T-helper 1 cell (primary cell): ENCODE measurements at regions not wholly inside any gene's neighbourhood (a gene's known extent, or its start where the extent isn't known, plus 50 kb on each side); places are given as distances from the start of the nearest gene placed in this dataset.
"Not testable (repeated sequence)": the region's sequence is repeated elsewhere in the genome, so short reads cannot be mapped to it uniquely, and the experiment has no call there.

Source experiments
- DNase-seq, 5 donors: peaks; one replicate each; pipeline ENCODE4 v3.0.0-alpha.2; 2012 to 2020

DNA sequence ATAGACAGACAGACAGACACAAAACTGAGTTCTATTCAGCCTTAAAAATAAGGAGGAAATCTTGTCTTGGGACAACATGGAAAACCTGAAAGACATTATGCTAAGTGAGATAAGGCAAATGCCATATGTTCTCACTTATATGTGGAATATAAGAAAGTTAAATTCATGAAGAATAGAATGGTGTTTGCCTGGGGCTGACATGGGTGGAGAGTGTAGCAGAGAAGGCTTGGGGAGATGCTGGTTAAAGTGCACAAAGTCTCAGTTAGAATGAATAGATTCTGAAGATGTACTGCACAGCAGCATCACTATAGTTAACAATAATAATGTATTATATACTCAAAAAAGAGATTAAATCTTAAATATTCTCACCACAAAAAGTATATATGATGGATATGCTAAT lies 355.5 kb downstream of the LRRIQ3 start:
- no peak for DNase-seq

GRCh38 chr1:73839922-73840321 lies 358.1 kb downstream of the LRRIQ3 start:
- DNase-seq, result no peak

DNA sequence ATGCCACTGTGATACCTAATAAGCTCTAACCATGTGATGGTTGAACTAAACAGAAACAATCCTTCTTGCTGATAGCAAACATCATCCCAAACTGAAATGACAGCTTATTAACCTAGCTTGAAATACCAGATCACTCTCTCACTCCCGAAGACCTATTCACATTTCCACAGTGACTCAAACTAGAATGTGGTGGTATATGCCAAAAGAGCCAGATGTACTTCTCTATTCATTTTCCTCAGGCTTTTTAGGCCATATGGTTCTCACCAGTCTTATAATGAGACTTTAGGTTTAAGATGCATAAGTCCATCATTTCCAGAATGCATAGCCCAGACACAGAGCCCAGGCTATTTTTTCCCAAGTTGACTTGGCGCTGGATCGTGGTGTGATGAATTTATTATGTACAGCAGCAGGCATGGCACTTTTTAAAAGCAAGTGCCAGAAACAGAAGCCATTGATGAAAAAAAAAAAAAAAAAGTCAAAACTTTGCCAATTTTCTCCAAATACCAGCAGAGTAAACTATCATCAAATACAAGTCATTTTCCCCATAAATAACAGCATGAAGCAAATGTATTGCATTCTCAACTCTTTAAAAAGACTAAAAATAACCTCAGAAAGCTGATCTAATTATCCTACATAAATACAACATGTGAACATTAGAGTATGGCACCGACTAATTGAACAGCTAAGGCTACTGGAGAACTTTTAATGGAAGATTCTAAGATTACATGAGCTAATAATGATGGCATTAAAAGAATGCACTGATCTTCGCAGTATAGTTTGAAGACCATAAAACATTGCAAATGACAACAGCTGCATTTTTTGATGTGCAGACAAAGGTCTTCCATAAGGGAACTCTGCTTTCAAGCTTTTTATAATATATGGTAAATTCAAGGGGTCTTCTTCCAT lies 365.4 kb downstream of the LRRIQ3 start:
- DNase-seq, result no peak

GRCh38 chr1:73827283-73827682 lies 370.7 kb downstream of the LRRIQ3 start:
- not testable (repeated sequence) for DNase-seq

- DNase-seq, result no peak
Observed at GRCh38 chr1:73824065-73824464, 373.9 kb downstream of the LRRIQ3 start.

DNA sequence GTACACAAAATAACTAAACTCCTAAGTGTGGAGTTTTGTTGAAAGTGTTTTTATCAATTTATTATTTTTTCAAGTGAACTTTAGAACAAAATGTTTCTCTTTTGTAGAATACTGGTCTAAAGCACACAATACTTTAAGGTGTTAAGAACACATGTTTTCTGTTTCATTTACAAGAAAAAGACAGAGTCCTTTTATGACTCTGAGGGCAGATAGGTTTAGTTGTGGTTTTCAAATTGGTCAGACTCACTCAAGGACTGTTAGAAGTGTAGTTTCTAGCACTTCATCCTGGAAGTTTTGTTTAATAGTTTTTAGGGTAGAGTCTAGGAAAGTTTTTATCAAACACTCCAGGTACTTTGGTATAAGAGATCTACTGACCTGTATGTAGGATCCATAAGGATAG lies 376.5 kb downstream of the LRRIQ3 start:
- no peak for DNase-seq

GRCh38 chr1:73820843-73821242 lies 377.1 kb downstream of the LRRIQ3 start:
- no peak for DNase-seq

GRCh38 chr1:73813716-73814115 lies 384.3 kb downstream of the LRRIQ3 start:
- DNase-seq, result no peak

- DNase-seq, result no peak
Observed at GRCh38 chr1:73813236-73813635, 384.7 kb downstream of the LRRIQ3 start.

- no peak for DNase-seq
Observed at GRCh38 chr1:73811798-73812197, 386.2 kb downstream of the LRRIQ3 start.

DNA sequence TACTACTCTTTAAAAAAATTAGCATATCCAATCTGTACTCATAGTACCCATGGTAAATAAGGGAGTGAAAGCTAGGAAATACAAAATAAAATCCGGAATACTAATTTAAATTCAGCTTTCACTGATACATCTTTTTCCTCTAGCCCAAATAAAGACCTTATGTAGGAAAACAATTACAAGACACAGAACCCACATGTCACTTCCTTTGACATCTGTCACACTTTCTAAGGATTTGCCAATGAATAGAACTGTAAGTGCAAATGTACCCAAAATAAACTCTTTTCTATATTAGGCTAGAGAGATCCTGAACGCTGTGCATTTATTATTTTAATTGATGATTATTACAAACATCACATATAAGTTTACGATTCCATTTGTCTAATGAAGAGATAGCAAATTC lies 393.0 kb downstream of the LRRIQ3 start:
- DNase-seq, result no peak

DNA sequence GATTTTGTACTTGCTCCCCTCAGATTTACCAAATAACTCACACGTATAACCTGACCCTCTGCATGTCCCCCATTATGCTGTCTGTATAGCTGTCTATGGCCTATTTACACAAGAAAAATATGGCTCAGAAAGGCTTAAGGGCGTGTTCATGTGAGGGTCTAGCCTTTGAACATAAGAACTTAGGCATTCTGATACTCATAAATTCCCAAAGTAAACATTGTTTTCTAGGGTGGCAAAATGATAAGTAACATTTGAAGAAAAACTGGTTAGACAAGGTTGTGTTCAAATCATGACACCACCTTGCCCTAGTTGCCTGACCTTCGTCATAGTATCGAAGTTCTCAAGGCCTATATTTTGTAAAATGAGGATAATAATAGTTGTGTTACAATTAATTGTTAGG lies 394.6 kb downstream of the LRRIQ3 start:
- no peak for DNase-seq

GRCh38 chr1:73801912-73802429 lies 396.0 kb downstream of the LRRIQ3 start:
- DNase-seq, result no peak

- DNase-seq, result no peak
Observed at GRCh38 chr1:73800376-73800775, 397.6 kb downstream of the LRRIQ3 start.

DNA sequence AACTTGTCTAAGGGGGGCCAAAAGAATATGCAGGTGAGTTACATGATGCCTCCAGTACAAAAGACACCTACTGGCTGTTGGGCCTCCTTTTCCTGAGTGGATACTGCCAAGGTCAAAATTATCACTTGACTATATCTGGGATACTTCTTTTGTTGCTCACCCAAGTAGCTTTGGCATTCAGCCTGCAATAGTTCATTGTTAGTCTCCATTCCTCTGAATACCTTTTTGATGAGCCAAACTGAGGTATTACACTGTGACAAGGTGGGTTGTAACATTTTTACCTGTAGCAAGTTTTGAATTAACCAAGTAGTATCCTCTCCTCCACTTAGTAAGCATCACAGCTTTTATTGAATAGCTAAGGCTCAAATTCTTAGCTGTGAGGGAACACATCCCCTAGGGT lies 408.0 kb downstream of the LRRIQ3 start:
- DNase-seq, result no peak

DNA sequence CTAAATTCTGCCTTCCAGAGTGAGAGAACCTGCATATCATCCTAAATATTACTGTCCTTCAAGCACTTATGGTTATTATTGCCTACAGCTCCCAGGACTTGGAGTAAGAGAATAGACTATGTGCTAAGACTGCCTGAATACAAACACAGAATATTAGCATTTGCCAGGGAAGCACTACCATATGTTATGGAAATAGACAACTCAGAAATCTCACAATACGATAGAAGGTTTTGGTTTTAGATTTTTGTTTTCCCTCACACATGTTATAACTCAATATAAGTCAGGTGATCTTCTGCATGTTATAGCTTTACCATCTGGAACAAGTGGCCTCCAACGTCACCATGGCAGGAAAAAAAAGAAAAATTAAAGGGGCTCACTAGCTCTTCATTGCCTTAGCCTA lies 413.9 kb downstream of the LRRIQ3 start:
- no peak for DNase-seq

DNA sequence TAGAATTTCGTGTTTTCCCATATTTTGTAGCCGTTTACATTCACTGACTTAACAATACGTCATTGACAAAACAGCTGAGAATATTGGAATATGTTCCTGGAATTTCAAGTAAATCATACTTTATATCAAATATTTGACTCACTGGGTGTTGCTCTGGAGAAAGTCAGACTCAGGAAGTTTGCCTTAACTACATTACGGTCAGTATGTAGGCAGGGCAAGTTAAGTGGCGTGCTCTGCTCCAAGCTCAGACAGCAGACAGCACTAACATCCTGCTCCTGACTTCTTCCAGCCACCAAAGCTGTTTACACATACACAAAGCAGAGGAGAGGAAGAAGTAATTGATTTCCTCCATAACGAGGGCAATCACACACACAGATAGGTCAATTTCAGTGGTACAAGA lies 414.6 kb downstream of the LRRIQ3 start:
- no peak for DNase-seq

GRCh38 chr1:73782901-73783300 lies 415.1 kb downstream of the LRRIQ3 start:
- DNase-seq, result no peak

- no peak for DNase-seq
Observed at GRCh38 chr1:73781251-73781650, 416.7 kb downstream of the LRRIQ3 start.

GRCh38 chr1:73778471-73778870 lies 419.5 kb downstream of the LRRIQ3 start:
- no peak for DNase-seq

- no peak for DNase-seq
Observed at GRCh38 chr1:73775896-73776295, 422.1 kb downstream of the LRRIQ3 start.

GRCh38 chr1:73772941-73773340 lies 425.0 kb downstream of the LRRIQ3 start:
- no peak for DNase-seq

- DNase-seq, result no peak
Observed at GRCh38 chr1:73771396-73771795, 426.6 kb downstream of the LRRIQ3 start.

DNA sequence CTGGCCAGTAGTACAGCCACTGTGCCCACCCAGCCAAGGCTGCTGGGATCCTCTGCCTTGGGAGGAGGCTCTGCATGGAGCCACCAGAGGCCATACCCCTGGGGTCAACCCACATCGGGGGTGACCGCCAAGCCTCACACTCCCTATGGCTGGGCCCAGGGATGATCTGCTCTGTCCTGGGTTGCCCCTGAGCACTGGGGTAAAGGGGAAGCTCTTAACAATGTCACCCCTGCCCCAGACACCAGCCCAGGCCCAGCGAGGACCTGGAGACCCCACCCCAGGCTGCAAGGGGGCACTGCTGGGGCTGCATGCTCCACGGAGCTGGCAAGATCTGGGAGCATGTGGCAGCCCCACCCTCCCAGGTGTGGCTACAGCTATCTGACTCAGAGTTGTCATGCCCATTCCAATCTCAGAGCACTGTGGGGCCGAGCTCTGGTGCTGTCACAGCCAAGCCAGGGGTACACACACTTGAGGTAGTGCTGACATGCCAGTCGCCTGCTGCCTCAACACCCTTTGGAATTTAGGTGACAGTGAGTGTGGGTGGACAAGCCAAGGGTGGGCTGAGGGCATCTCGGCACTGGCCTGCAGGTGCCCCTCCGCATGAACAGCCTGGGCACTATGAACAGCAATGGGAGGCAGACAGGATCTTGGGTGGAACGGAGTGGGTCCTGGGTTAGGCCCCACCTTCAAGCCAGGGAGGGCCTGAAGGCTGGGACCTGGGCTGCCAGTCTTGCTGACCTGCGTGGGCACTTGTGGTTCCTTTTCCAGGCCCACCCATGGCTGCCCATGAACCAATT lies 427.7 kb downstream of the LRRIQ3 start:
- no peak for DNase-seq
